ENCODE measurements at regions not wholly inside any gene's neighbourhood (a gene's known extent, or its start where the extent isn't known, plus 50 kb on each side); places are given as distances from the start of the nearest gene placed in this dataset.

DNA sequence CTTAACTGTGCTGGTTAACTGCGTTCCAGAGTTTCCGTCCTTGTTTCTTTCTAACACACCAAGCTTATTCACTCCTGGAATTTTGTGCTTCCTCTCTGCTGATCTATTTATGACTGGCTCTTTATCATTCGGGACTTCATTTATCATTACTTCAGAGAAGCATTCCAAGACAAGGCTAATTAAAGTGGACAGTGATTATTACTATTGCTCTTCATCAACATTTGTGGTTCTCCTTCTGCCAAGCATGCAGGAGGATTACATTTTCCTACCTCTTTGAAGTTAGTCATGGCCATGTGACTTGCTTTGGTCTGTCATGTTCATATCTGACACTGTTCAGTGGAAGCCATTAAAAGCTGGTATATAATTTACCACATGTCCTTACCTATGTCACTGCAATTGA, 172.4 kb upstream of the AGR3 start:
- no peak for DNase-seq

DNA sequence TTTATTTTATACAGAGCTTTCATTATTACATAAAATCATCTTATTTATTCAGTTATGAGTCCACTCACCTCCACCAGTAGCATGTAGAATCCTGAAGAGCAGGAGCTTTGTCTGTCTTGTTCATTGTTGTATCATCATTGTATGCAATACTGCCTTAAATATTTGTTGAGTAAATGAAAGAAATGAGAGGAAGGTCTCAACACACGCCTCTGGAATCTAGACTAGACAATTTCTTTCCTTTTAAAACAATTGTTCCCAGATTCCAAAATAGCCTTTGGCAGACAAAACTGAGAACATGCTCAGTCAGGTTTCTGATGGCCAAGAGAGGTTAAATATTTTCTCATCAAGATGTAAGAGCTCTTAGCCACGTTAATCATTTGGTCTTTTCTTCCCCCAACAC, 173.1 kb upstream of the AGR3 start:
- DNase-seq: no peak

DNA sequence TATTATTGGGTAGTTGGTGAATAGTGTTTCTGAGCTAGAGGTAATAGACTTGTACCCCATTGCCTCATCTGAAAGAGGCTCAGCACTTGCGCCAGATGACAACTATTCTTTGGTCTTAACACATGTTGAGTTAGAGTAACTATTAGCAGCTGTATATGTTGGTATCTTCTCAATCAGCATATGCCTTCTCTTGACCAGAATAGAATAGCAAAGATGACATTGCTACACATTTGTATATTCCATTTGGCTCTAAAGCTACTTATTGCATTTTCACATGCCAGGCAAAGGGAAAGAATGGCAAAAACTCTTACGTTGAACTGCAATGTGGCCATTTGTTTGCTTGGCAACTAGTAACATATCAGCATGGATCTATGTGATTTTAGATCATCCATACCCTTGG, 173.8 kb upstream of the AGR3 start:
- no peak for DNase-seq

DNA sequence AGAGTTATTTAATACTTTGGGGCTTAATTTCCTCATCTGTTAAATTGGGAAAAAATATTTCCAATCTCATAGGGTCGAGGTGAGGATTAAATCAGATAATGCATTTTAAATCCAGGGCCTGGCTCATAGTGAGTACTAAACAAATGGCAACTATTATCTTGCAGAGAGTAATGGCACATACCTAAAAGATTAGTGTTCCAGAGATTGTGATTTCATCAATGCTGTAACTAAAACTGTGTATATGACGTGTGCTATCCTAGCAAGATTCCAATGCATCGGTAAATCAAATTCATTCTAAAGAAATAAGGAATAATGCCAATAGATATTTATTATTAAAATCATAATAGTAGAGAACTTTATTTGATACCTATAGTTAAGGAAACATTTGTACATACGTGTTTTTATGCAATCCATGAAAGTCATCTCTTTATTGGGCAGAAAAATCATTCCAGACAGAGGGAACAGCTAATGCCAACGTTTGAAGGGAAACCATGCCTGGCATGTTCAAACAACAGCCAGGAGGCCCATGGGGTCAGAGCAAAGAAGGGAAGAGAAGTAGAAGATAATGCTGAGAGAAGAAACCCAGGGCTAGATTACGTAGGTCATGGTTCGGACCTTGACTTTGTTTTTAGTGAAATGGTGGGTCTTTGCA, 174.8 kb upstream of the AGR3 start:
- no peak for DNase-seq

DNA sequence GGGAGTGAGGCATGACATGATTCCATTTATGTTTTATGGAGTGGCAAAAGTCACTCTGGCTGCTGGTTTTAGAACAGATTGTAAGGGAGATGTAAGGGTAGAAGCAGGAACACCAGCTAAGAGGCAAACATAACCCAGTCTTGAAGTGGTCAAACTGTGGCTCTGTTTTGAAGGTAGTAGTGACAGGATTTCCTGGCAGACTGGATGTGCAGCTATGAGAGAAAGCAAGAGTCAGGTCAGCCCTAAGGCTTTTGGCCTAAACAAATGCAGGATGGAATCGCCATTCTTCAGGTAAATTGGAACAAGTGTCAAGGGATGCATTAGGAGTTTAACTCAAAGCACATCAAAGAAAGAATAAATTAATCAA, 175.3 kb upstream of the AGR3 start:
- no peak for DNase-seq

DNA sequence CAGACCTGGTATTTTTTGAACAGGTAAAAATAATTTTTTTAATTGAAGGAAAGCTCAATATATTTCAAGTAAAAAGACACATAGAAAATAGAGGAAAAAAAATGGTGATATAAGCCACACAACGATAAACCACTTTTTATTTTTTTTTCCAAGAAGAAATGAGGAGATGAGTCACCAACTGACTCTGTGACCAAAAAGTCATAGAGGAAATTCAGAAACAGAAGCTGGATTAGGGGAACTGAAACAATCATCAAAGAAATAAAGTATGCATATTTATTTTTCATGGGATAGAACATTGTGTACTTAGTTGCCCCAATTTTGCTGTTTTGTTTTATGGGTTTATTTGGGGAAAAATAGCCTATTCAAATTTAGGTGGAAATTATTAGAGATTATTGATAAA, 176.8 kb upstream of the AGR3 start:
- no peak for DNase-seq

DNA sequence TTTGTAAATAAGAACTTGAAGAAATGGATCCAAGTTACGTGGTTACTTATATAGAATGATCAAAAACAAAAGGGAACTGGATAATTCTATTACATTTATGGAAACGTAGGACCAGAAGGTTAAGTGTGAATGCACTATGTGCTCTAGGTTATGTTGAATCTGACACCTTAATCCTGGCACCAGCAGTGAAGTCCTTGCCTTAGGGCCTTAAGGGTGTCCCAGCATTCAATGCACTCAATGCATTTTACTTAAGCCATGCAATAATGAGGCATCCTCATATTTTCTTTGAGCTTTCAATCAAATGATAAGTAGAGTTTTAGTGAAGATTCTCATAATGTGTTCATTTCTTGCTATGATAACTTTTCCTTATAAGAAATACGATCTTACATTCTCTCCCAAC, 178.3 kb upstream of the AGR3 start:
- no peak for DNase-seq

DNA sequence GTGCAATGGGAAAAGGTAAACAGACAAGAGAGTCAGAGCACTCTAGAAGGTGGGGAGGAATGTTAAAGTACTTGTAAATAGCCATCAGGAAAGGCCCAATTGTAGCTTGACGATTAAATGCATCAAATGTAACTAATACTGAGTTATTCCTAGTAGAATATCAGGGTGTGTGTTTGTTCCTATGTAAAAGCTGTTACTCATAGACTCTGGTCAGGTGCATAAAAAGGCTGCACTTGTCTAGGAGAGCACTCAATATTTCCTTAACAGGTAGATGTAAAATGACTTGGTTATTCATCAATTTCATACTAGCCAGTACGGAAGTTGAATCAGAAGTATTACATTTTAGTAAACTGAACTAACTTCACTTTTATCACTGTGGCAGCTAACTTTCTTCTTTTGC, 179.7 kb upstream of the AGR3 start:
- no peak for DNase-seq

DNA sequence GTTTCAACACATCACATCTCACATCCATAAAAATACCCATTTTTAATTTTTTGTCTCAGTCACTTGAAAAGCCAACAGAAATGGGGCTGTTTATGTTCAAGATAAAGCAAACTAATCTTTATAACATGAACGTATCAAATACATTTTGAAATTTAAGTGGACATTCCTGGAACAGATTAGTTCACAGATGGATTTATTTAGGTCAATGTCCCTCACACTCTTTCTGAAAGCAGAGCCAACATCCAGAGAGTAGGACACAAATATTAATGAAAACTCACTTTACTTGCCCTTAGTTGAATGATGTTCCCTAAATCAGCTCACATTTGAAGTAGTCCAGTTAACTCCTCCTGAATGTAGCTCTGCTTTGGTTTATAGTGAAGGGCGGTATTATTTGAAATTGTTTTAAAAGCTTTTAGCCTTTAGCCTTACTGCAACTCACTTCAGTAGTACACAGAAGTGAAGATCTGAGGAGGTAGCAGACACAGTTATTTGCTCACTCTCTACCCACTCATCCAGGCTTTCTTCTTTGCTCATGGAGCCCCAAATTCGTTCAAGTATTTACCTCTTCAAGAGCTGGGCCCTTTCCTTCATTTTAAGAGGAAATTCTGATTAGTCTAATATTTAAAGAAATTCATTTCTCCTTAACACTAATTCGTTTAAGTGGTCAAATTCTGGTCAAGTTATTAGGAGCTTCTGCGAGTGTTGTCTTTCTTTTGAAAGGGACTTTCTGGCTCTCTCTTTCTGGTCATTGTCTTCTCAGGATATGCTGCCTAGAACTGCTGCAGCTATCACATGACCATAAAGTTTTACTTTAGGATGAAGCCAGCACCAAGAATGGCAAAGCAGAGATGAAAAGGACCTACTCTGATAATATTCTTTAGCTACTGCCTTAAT, 180.6 kb upstream of the AGR3 start:
- no peak for DNase-seq

DNA sequence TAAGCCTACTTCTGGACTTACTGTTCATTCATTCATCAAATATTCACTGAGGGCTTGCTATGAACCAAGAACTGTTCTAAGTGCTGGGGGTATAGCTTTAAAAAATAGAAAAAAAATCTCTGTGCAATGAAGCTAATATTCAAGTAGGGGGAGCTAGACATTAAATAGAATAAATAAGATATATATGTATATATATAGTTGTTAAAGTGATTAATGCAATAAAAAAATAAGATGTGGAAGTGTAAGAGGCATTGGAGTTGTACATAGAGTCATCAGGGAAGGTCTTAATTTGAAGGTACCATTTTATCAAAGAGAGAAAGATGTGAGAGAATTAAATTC, 181.2 kb upstream of the AGR3 start:
- no peak for DNase-seq

DNA sequence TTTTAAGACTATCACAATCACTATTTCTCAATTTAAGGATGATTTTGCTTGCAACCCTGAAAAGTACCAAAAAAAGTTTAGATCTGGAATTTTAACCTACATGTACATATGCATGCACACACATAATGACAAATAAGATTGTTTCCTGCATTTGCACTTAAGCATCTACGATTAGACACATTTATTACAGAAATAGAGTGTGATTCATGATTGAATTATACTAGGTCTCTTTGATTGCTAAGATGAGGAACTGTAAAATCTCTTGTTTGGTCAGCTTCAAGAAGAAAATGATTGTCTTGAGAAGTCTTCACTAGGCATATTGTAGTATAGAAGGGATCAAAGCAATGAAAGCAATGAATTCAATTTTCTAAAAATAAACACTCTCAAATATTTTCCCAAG, 185.9 kb upstream of the AGR3 start:
- DNase-seq: no peak

DNA sequence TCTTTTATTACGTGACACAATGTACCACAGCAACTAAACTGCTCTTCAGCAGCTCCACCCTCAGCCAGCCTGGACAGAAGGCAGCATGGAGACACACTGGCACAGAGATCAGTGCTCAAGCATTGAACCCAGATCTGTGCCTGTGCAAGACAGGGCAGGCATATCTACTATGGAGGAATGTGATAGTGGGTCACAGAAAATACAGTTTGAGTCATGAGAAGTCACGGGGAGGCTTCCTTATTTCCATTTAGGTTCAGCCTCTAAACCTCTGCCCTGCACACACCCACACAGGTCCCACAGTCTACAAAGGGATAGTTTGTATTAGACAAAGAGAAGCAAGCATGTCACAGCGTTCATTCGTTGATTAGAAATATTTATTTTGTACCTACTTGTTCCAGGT, 187.4 kb upstream of the AGR3 start:
- DNase-seq: no peak

DNA sequence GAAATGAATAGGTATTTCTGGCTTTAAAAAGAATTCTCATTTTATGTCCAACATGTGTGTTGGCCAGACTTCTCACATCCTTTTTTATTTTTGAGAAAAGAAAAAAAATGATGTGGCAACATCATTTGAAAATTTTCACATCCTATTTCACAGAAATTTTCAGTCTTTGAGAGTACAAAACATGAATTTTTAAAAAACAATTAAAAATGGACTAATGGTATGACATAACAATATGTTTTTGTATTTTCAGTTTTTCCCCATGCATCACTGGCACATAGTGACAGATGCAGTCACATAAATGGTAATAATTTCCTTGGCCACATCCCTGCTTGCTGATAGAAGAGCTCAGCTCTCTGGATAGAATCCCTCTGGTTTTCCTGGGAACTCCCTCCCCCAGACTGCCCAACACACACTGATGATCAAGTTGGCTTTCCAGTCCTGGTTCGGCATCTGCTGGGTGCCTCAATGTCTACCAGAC, 188.5 kb upstream of the AGR3 start:
- no peak for DNase-seq

DNA sequence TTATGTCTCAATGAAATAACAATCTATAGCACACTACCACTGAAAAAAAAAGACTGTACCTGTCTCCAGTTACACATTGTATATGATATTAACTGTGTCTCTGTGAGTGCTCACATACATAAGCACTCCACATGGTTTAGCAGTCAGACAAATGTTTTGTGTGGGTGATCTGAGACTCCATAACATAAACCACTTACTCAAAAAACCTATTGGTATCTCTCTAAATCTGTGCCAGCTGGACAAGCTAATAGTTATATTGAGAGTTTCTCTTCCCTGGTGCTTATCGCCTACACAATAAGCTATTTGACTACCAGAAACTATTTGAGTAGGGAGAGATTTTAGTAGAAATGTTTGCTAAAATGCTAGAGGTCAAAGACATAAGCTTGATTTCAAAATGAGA, 190.1 kb upstream of the AGR3 start:
- no peak for DNase-seq

DNA sequence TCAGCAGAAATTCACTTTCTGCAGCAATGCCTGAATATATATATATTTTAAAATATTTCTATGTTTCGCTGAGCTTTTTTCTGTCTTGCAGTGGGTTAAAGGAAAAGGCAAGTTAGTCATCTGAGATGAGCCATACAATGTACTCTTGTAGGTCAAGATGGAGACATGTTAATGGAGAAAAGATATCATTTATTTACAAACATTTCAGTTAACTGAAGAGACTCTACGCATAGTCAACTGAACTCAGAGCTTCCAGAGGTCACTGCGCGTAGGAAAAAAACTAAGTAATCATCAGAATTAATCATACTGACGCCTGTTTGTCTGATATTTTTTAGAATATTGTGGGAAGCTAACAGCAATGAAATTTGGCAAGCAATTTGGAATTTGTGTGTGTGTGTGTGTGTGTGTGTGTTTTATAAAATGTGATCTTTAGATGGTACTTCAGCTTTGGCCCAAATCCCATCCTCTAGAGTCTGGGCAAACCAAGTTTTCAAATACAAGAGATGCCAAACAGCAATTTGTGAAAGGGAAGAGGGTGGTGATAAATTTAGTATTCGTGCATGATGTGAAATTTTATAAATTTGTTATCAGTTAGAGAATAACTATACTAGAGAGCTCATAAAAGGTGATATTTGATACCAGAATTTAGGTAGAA, 193.9 kb upstream of the AGR3 start:
- DNase-seq: no peak

DNA sequence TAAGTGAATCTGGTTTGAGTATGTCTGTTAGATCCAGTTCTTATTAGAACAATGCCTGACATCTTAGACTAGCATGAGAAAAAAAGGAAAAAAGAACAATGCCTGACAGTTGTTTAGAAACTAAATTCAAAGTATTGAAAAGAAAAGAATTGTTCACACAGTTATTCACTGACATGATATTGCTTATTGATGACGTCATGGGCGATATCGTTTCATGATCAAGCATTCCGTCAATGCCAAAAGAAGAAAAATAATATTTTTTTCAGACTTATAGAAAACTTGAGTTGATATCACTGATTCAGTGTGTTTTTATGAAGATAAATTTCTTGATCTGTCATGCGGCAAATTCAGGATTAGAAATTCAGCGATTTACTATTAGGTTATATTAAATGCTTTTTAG, 196.5 kb upstream of the AGR3 start:
- no peak for DNase-seq

DNA sequence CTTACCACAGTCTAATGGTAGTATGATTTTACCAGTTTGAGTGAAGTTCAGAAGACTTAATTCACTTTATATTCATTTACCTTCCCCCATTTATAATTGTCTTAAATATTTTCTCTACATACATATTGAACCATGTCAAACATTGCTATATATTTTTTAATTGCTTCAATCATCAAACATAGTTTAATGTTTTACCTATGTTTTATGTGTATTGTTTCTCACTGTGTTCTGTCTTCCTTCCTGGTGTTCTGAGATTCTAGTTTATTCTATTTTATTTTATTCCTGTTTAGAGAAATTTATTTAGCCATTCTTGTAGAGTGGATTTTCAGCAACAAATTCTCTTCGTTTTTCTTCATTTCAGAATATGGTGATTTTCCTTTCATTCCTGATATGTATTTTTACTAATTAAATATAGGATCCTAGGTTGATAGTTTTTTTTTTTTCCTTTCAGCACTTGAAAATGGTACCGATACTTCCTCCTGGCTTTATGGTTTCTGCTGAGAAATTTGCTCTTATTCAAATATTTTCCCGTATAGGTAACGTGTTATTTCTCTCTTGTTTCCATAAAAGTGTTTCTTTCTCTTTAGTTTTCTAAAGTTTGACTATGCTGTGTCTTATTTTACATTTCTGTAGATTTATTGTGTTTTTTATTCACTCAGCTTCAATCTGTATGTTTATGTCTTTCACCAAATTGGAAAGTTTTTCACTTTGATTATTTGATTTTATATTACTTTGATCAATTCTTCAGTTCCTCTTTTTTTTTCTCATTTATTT, 201.8 kb upstream of the AGR3 start:
- DNase-seq: no peak

DNA sequence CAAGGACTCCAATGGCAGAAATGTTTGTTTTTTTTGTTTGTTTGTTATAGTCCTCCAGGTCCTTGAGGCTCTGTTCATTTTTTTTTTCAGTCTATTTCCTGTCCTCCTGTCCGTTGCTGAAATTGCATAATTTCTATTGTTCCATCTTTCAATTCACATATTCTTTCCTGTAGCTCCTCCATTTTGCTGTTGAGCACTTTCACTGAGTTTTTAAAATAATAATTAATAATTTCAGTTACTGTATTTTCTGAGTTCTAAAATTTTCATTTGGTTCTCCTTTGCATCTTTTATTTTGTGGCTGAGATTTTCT, 202.3 kb upstream of the AGR3 start:
- DNase-seq: no peak

DNA sequence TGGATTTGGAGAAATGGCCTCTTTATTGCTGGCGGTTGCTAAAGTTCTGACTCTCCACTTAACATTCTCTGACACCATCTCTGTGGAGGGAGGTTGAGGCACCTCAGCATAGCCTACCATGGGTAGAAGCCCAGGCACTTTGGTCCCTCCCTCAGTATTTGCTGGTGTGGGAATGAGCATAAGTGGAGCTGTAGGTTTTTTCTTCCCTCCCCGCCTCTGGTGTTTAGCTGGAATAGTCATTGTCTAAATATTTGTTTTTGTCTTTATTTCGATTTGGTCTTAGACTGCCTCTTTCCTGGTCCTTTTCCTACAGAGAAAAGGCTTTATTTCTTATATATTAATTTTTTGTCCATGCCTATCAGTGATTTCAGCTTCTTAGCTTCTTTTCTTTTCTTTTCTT, 203.4 kb upstream of the AGR3 start:
- DNase-seq: no peak

DNA sequence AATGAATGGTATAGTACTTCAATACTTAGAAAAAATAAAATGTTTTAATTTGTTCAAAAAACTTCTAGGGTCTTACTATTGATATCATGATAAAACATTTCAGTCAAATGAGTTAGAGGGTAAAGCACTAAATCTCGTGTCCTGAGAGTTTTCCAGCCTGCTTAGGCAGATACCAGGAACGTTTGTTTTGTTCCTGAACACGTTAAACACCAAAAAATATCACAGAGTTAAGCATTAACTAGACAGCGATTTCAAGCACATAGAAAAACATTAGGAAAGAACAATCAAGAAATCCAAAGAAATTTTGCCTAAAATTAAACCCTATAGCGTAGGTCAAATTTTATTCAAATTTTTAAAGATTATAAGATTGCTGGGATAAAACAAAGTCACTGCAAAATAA, 204.6 kb upstream of the AGR3 start:
- DNase-seq: no peak

DNA sequence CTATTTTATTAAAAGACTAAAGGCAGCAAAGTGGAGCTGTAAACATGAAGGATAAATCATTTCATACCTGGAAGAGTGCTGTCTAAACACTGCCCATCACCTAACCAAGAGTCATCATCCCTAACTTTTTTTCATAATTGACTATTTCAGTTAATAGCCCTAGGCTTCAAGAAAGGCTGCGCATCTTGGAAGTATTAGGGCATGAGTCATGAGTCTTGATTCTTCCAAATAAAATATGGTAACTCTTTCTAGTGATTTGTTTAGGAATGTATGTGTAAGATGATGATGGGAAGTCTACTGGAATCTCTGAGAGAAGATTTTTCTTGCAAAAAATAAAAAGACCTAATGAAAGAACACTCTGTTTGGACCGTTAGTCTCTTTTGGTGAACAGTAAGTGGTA, 207.7 kb upstream of the AHR start:
- no peak for DNase-seq

DNA sequence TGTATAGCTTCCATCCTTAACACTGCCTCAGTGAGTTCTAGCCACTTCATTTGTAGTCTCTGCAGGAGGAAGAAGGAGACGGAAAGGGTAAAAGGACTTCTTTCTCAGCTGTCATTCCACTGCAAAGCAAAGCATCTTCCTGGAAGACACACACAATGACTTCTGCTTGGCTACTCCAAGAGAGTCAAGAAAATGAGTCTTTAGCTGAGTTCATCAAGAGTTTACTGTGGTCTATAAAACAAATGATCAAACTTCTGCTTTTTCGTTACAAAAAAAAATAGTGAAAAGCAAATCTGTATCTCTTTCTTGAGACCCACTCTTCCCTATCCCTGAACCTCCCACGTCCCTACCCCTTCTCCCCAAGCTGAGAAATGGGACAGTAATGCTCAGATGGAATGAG, 205.0 kb upstream of the AHR start:
- no peak for DNase-seq

DNA sequence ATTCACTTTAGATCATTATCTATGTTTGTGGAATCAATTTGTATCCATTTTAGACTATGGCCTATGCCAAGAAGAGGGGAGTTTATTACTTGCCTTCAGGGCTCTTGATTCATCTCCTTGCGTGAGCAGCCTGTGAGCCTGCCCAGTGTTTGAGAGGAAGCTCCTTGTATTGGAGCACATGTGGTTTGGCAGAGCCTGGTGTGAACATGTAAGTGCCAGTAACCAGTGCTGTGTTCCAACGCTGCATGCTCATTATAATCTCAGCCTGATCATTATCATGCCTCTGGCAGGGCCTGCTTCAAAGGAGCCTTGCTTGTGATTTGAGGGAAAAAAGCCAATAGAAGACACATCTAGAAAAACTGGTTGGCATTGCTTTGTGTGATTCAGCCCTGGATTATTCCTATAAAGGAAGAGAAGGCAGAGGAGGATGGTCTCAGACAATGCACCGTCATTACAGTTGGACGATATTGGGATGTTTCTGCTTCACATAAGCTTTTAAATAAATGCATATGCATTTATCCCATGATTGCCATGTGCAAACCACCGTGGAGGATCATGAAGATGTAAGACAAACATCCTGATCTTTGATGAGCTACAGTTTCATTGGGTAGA, 203.4 kb upstream of the AHR start:
- DNase-seq: no peak
